Spleen (tissue), 7 donors: ENCODE measurements at regions not wholly inside any gene's neighbourhood (a gene's known extent, or its start where the extent isn't known, plus 50 kb on each side); places are given as distances from the start of the nearest gene placed in this dataset.

Experiments
- POLR2A ChIP-seq, 3 donors: fragments of 450-650 bp; IDR thresholded peaks; one replicate each; pipeline ENCODE4 v1.5.1; 2017; ENCODE audit warnings: antibody characterized with exemption in 3 of 3, mild to moderate bottlenecking in 1 of 3
- TF ChIP-seq, protein P1 (sequence below), 11 experiments: fragments of 200-600 bp in 7 of 11; fragments of 450-650 bp in 4 of 11; sonication (generic) in 4 of 11; IDR thresholded peaks in 8 of 11; conservative IDR thresholded peaks in 3 of 11; 1 replicate in 7 of 11; 2 replicates in 4 of 11; pipeline versions ENCODE4 v1.4.0 to v1.8.0; 2016 to 2021; ENCODE audit warnings: antibody characterized with exemption in 11 of 11, inconsistent platforms in 4 of 11, mild to moderate bottlenecking in 1 of 11
- donor health status: DM: no; HTN: no; CAD: no; lungs with moderate emphysema.
- donor health status: DM: no; HTN: no; CAD: no.
- donor health status: DM: no; HTN: no; CAD: no.

DNA sequence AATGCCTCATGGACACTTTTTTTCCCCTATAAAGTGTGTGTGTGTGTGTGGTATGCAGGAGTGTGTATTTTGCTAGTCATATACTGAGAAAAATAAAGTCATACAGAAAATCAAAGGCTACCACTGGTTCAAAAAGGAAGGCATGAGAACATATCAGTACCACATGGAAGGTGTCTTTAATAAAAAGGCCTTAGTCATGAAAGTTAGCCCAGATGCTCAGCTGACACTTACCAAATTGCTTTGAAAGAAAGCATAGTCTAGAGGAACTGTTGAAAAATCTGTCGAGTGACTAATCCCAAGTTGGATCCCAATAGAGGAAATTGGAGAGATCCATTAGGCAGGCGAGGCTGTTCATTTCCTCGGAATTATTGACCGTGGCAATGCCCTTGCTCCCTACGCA lies 432.9 kb upstream of the CFAP20DC start:
- TF ChIP-seq, protein P1, sequence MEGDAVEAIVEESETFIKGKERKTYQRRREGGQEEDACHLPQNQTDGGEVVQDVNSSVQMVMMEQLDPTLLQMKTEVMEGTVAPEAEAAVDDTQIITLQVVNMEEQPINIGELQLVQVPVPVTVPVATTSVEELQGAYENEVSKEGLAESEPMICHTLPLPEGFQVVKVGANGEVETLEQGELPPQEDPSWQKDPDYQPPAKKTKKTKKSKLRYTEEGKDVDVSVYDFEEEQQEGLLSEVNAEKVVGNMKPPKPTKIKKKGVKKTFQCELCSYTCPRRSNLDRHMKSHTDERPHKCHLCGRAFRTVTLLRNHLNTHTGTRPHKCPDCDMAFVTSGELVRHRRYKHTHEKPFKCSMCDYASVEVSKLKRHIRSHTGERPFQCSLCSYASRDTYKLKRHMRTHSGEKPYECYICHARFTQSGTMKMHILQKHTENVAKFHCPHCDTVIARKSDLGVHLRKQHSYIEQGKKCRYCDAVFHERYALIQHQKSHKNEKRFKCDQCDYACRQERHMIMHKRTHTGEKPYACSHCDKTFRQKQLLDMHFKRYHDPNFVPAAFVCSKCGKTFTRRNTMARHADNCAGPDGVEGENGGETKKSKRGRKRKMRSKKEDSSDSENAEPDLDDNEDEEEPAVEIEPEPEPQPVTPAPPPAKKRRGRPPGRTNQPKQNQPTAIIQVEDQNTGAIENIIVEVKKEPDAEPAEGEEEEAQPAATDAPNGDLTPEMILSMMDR (IDR thresholded peaks at IDR 0.05 in 8 of 11, conservative IDR thresholded peaks at IDR 0.05 in 3 of 11) = no peak
- TF ChIP-seq POLR2A (IDR thresholded peaks at IDR 0.05) = no peak
